NCI-H2196 treated with DMSO at 0.1 percent for 48 hours (cell line): ENCODE measurements at regions not wholly inside any gene's neighbourhood (a gene's known extent, or its start where the extent isn't known, plus 50 kb on each side); places are given as distances from the start of the nearest gene placed in this dataset.
"Not testable (repeated sequence)": the region's sequence is repeated elsewhere in the genome, so short reads cannot be mapped to it uniquely, and the experiment has no call there.

Source experiments
- DNase-seq: peaks from one replicate; lab custom pipeline; 2025; ENCODE audit not compliant: unreplicated experiment; lab: John Stamatoyannopoulos, UW

DNA sequence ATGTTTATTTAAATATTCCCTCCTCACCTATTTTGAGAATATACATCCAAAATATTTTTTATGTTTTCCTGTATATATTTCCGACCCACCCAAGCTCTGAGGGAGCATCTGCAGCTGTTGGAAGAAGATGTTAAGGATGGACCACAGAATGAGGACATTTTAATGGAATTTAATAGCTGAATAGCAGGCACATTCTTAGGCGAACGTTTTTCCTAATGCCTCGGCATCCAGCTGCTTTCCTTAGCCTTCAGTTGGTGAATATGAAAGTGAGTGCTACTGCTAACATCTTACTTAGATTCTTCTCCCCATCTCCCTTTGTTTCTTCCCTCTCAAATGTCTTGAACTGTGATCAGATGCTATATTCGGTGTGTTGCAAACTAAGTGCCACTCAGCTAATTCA lies 158.0 kb upstream of the CTSO start:
- no peak for DNase-seq

DNA sequence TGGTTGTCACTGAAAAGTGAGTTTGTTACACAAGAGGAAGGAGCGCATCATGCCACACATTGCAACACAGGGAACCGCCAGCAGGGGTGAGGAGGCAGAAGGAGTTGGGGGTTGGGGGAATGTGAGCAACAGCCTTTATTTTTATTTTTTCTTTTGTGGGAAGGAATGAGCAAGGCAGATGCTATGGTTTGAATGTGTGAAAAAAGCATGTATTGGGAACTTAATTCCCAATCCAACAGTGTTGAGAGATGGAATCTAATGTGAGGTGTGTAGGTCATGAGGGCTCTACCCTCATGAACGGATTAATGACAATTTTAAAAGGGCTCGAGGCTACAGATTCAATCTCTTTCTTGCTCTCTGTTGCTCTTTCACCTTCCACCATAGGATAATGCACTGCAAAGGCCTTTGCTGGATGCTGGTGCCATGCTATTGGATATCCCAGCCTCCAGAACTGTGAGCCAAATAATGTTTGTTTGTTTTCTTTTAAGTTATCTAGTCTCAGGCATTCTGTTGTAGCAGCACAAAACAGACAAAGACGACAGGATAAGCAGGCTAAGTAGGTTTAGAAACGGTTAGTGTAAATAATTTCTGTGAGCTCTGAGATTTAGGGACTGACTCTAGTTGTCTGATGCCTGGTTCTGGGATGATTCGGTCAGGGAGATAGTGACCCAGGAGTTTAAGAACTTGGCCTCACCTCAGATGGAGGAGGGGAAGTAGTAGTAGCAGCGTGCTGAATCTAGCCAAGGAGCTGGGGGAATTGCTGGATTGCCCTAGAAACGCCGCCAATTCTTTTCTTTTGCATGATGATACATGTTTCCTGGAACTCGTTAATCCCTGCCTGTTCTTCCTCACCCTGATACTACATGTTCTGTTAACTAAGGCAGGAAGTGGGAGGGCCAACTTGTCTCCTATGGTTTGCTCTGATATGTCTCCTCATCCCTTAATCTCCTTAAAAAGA lies 156.6 kb upstream of the CTSO start:
- DNase-seq, result no peak

DNA sequence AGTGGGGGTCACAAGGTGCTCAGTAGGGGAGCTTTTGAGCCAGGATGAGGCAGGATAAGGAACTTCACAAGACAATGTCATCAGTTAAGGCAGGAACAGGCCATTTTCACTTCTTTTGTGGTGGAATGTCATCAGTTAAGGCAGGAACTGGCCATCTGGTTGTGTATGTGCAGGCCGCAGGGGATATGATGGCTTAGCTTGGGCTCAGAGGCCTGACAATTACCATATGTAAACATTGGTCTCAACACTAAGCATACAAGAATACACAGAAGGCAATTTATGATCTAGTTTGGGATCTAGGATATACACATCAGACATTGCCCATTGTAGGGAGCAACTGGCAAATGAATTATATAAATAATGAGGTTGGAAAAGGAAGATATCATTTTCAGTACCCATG lies 155.4 kb upstream of the CTSO start:
- DNase-seq, result not testable (repeated sequence)

DNA sequence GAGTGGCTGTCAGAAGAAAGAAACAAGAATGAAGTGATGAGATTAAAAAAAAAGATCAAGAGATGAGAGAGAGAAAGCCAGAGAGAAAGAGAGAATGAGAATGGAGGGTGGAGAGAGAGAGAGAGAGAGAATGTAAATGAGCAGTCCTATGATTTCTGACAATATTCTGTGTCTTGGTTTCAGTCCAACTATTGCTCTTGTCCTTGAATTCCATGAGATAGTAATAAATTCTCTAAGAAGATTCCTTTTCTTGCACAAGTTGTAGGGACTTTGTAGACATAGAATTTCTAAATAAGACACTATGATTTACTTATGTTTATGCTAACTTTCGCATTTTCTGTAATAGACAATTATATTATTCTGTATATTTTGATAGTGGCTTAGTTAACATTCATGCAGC lies 149.6 kb upstream of the CTSO start:
- no peak for DNase-seq

DNA sequence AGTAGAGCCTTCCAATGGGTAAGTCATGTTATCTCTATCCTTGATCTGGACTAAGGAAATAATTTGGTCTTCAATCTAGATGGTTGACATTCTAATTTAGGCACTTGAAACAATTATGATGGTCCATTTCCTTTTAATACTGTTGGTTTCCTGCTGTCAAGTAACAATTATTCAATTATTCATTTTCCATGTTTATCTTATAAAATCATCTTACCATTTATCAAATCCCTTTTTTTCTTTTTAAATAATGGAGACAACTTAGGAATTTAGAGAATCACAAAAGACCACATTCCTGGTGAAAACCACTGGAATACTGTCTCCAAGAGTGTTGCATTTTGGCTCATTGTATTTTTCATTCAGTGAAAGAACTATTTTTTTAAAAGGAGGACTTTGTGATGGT lies 148.7 kb upstream of the CTSO start:
- DNase-seq, result no peak

DNA sequence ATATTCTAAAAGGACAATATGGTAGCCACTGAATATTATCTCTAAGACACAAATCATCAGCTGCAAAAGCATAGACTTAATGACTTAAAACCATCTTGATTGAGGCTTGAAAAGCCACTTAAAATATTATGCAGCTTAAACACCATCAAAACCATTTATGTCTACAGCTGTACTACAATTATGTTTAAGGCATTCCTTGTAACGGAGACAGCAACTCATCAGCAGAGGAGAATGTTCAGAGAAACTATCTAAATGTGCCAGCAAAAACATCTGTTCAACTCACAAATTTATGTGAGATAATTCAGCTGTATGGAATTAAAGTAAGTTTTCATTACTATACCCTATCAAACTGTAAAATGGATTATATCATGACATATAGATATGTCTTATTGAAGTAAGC lies 147.9 kb upstream of the CTSO start:
- no peak for DNase-seq

DNA sequence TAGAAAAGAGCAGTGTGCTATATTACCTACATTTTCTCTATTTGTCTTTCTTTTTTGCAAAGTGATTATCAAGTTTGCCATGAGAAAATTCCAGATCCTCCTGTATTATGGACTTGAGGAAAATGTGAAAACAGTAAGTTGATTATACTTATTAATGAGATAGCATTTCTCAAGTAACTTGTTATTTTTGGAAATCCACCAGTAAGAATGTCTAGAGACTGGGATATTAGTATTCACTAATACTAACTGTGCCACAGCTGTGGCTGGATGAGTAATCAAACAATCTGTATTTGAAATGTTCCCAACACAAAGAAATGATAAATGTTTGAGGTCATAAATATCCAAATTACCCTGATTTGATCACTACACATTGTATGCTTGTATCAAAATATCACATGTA lies 147.0 kb upstream of the CTSO start:
- no peak for DNase-seq

DNA sequence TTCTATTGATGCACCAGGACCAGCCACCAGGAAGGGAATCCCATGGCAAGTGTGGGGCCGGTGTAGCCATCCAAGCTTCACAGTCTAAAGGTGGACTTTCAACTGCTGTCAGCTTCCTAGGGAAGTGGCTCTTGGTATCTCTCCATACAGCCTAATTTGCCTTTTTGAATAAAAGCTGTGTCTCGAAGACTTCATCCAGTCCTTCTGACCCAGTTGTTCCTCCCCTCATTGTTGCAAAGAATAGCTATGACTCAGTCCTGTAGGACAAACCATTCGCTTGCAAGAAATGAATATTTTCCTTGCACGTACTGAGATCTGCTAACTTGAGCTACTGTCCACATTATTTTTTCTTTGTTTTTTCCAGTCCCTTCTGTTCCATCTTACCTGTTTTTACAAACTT lies 145.1 kb upstream of the CTSO start:
- no peak for DNase-seq

DNA sequence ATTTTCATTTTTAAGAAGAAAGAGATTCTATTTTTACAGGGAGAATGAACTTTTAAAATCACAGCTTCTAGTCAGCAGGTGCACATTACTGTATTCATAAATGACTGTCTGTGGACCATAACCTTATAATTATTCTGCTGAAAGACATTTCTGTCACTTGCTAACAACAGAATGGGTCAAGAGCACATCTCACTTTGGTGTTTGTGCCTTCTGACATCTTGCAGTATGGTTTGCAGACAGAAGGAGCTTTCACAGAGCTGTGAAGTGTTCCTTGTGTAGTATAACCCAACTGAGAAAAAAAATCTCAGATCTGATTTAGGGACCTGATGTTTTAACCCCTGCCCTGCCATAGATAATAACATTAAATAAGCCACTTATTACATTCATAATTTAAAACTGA lies 131.4 kb upstream of the CTSO start:
- DNase-seq, result no peak

DNA sequence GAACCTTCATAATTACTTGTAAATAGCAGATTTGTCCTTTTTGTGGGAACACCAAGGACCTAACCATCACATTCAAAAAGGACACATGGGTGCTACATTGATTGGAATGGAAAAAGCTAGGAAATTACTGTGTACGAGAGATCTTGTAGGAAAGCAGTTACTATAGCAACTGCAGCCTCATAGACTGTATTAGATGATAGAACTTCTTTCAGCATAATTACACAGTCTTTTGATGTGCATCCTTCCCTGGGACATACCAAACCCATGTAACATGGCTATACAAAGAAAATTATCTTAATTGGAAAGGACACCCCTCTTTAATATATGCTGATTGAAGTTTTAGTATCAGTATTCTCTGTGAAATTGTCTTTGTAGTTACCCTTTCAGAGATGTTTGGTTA lies 130.7 kb upstream of the CTSO start:
- no peak for DNase-seq

DNA sequence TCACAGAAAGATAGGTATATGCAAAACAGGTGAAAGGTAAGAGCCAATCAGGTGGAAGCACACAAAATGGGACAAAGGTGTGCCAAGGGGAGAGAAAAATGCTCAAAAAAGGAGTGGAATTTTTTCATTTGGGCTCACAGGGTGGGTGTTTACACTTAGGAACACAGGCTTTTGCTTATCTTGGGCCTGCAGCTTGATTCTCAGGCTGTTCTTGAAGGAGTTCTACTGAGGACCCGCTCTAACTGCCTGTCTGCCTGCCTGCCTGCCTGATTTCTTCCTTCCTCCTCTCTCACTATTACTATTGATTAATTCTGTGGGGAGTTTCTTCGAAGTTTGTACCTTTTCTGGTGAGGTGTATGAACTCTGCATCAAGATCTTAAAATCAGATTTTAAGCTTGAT lies 120.3 kb upstream of the CTSO start:
- DNase-seq, result no peak

DNA sequence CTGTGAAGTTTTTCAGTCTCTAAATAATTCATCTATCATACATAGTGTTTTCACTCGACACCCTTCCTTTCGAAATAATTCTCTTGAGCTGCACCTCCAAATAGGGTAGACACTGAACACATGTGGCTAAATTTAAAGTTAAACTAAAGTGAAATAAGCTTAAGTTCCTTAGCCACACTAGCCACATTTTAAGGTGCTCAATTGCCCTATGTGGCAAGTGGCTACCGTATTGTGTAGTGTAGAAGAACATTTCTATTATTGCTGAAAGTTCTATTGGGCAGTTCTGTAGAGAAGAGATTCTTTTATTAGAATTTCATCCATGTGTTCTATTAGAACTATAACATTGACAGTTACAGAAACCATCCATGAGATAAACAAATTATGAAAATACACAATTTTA lies 107.0 kb upstream of the CTSO start:
- DNase-seq, result no peak

DNA sequence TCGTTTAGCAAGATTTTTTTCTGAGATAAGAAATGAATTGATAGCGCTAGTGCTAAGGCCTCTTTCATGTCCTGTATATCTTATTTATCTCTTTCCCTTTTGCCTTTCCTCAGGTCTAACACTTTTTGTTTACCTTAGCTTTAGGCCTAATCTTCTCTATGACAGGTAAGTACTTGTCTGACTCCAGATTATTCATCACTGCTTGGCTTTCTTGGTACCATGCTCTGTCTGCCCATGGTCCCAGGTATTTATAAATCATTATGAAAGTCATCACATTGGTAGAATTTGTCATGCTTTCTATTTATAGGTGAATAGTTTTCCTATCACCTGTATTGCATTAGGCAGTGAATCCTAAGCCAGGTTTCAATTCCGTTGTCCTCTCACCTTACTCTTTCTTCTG lies 99.5 kb upstream of the CTSO start:
- no peak for DNase-seq

DNA sequence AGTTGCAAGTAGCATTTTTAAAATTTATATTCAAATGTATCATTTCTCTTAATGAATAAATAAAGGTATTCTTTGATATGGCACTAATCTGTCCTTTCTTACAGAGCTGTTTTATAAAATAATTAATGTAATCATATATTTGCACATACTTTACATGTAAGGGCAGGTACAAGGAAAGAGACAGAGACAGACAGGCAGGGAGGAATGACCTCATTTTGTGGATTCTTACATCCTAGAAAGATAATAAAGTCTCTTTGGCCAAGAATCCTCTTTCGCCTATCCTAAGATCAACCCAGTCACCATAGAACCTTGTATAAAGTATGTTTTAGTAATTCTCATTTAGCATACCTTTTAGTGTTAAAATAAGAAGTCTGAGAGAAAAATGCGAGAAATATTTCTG lies 98.5 kb upstream of the CTSO start:
- no peak for DNase-seq

DNA sequence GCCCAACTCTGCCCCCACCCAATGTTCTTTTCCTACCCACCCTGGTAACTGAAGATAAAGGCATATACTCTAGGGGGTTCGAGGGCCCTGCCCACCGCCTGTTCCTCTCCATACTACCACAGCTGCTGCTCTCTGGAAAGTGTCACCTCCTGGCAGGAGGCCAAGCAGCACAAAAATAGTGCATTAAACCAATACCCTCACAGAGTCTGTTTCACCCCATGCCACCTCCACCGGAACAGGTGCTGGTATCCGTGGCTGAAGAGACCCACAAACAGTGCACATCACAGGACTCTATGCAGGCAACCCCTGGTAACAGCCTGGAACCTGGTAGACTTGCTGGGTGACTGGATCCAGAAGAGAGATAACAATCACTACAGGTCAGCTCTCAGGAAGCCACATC lies 85.1 kb upstream of the CTSO start:
- no peak for DNase-seq

DNA sequence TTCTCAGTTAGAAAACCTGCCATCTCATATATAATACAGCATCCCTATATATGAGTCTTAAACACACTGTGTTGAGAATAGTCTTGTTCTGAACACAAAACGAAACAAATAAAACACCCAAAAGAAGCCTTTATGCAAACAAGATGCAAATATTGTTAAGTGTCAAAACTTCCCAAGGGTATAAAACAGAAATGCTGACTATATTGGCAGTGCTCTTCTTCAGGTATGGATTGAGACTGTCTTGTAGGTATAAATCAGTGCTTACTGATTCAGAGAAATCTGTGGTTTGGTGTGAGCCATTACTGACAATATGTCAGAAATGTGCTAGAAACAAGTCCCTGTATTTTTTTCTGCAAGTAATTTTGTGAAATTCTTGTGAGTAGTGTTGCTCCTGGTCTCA lies 82.8 kb upstream of the CTSO start:
- DNase-seq, result no peak

DNA sequence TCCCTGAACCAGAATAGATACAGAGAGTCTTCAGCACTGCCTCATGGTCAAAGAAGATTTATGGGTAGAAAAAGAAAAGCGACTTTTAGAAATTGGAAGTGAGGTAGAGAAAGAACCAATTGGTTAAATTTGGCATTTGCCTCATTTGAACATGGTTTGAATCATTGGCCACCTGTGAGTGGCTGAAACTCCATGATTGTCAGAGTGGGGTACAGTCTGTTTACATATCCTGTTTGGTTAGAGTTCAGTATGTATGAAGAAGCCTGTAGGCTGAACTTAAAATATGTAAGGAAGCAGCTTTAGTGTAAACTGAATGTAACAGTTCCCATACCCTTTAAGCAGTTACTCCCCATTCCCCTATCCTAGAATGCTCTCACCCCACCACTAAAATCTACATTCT lies 76.0 kb upstream of the CTSO start:
- no peak for DNase-seq

DNA sequence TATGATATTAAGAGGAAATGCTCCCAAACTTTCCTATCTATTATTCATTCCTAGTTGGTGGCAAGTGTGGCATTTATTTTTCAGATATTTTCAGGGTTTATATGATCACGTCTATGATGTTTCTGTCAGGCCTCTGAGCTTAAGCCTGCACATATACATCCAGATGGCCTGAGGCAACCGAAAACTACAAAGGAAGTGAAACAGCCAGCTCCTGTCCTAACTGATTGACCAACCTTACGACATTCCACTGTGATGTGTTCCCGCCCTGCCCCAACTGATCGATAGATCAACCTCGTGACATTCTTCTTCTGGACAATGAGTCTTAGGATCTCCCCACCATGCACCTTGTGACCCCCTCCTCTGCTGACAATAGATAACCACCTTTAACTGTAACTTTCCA lies 67.6 kb upstream of the CTSO start:
- no peak for DNase-seq

DNA sequence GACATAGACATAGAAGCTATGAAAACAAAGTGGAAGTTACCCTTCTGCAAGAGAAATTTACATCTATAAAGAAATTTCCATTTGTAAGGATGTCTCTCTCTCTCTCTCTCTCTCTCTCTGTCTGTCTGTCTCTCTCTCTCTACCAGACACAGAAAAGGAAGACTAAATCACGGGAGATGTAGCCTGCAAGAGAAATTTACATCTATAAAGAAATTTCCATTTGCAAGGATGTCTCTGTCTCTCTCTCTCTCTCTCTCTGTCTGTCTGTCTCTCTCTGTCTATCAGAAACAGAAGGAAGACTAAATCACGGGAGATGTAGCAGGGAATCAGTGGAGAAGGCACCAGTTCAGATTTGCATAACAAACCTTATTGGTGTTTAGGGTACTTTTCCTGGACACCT lies 65.6 kb upstream of the CTSO start:
- no peak for DNase-seq

DNA sequence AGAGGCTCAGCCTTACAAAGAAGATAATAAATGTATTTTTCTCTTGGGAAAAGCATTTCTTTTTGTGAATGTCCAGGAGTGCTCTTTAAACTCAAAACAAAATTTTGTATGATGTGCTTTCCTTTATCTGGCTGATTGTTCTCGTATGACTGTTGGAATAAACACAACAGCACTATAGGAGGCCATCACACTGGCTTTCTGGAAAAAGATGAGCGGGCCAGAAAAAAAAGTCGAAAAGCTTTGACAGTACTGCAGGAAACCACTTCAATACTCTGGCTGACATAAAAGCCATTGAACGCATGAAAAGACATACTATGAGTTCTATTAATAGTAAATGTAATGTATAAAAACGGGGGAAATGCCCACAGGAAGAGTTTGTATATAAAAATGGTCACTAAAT lies 64.7 kb upstream of the CTSO start:
- DNase-seq, result no peak

DNA sequence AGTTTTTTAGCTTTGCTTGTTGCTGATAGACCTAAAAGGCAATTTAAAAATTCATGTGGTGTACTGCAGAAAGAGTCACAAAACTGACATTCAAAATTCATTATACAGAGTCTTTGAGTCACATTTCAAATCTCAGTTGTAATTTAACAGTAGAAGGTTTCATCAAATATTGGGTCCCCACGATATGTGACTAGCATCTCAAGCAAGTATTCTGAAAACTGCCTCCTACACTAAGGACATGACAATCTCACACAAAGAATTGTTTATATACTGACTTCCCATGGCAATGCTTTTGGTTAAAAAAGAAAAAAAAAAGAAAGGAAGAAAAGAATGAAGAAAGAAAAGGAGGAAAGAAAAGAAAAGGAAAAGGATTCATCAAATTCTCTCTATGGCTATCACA lies 62.1 kb upstream of the CTSO start:
- DNase-seq, result no peak

DNA sequence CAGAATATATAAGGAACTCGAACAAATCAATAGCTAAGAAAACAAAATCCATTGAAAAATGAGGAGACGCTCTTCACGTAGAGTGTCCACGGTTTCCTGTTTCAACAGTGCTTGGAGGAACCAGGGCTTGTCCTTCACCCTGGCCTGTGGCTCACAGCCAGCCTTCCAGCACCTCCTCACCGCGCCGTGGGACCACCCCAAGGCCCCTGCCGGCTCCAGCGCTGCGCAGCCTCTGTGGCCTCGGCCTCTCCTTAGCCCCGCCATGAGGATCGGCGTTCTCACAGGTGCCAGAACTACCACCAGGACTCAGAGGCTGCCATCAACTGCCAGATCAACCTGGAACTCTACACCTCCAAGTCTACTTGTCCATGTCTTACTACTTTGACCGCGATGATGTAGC lies 52.5 kb upstream of the CTSO start:
- DNase-seq, result no peak
